GM12872 (cell line): ENCODE measurements at regions not wholly inside any gene's neighbourhood (a gene's known extent, or its start where the extent isn't known, plus 50 kb on each side); places are given as distances from the start of the nearest gene placed in this dataset.

Experiments
- CTCF ChIP-seq: IDR thresholded peaks from 3 replicates; pipeline ENCODE4 v1.5.1; 2011; ENCODE audit warnings: low read depth, mild to moderate bottlenecking, low read length, moderate library complexity; ENCODE audit not compliant: insufficient read depth

GRCh38 chr16:16904601-16905000 is 525.7 kb downstream of the NPIPA7 start:
- no peak for TF ChIP-seq CTCF

GRCh38 chr16:16905850-16906249 is 526.9 kb downstream of the NPIPA7 start:
- no peak for TF ChIP-seq CTCF

- TF ChIP-seq CTCF = no peak
These were observed 528.1 kb downstream of the NPIPA7 start for GRCh38 chr16:16907089-16907488.

- no peak for TF ChIP-seq CTCF
These were observed 529.1 kb downstream of the NPIPA7 start for GRCh38 chr16:16908077-16908476.

- no peak for TF ChIP-seq CTCF
These were observed 530.2 kb downstream of the NPIPA7 start for GRCh38 chr16:16909126-16909525.

GRCh38 chr16:16910666-16911065 is 531.7 kb downstream of the NPIPA7 start:
- TF ChIP-seq CTCF = no peak

GRCh38 chr16:16915771-16916170 is 536.8 kb downstream of the NPIPA7 start:
- no peak for TF ChIP-seq CTCF
